ENCODE measurements at regions not wholly inside any gene's neighbourhood (a gene's known extent, or its start where the extent isn't known, plus 50 kb on each side); places are given as distances from the start of the nearest gene placed in this dataset.

GRCh38 chr4:80124246-80125211 lies 51.5 kb upstream of the ANTXR2 start:
- ATAC-seq = no peak

More at GRCh38 chr4:80124246-80125211, 51.5 kb upstream of the ANTXR2 start:
- DNase-seq = no peak
